Neural cell (in vitro differentiated cells): ENCODE measurements at regions not wholly inside any gene's neighbourhood (a gene's known extent, or its start where the extent isn't known, plus 50 kb on each side); places are given as distances from the start of the nearest gene placed in this dataset.

Source experiments
- H2AFZ ChIP-seq: fragments of 200-600, 300-800 bp; sonication (generic), shearing (Covaris generic); 2 replicates; pipeline ENCODE4 v1.6.0; 2014; ENCODE audit warnings: low read depth, mild to moderate bottlenecking, antibody characterized with exemption, low read length, moderate library complexity
- H3F3A ChIP-seq: fragments of 200-600 bp; shearing (Covaris generic); 2 replicates; pipeline ENCODE4 v1.6.1; 2016; ENCODE audit warnings: mild to moderate bottlenecking, moderate library complexity, mixed read lengths, antibody characterized with exemption, low read length; ENCODE audit not compliant: insufficient read depth, poor library complexity, severe bottlenecking
- H3K27ac ChIP-seq: fragments of 200-600, 300-800 bp; sonication (generic), shearing (Covaris generic); 2 replicates; pipeline ENCODE4 v1.5.1; 2014; ENCODE audit warnings: mild to moderate bottlenecking, low read length, moderate library complexity
- H3K27me3 ChIP-seq: fragments of 300-800, 200-600 bp; sonication (generic), shearing (Covaris generic); 2 replicates; pipeline ENCODE4 v1.6.0; 2014; ENCODE audit warnings: mild to moderate bottlenecking, low read depth, low read length, moderate library complexity; ENCODE audit not compliant: insufficient read depth
- H3K36me3 ChIP-seq: fragments of 300-800, 200-600 bp; sonication (generic), shearing (Covaris generic); 2 replicates; pipeline ENCODE4 v1.5.1; 2014; ENCODE audit warnings: mild to moderate bottlenecking, antibody characterized with exemption, low read length, moderate library complexity; ENCODE audit not compliant: insufficient read depth
- H3K4me2 ChIP-seq: fragments of 300-800, 200-600 bp; sonication (generic), shearing (Covaris generic); 2 replicates; pipeline ENCODE4 v1.6.0; 2014; ENCODE audit warnings: mild to moderate bottlenecking, low read length
- H3K4me3 ChIP-seq: fragments of 300-800, 200-600 bp; sonication (generic), shearing (Covaris generic); 2 replicates; pipeline ENCODE4 v1.5.1; 2014; ENCODE audit warnings: mild to moderate bottlenecking, low read length, moderate library complexity
- H3K79me2 ChIP-seq: fragments of 200-600 bp; shearing (Covaris generic); replicated peaks from 2 replicates; pipeline ENCODE4 v1.6.0; 2014; ENCODE audit warnings: mild to moderate bottlenecking, low read length, moderate library complexity; ENCODE audit not compliant: insufficient read depth
- H3K9ac ChIP-seq: fragments of 300-800, 200-600 bp; sonication (generic), shearing (Covaris generic); 2 replicates; pipeline ENCODE4 v1.6.1; 2016; ENCODE audit warnings: mild to moderate bottlenecking, low read length, mixed read lengths
- H3K9me2 ChIP-seq: fragments of 200-600 bp; shearing (Covaris generic); 2 replicates; pipeline ENCODE4 v1.6.1; 2016; ENCODE audit warnings: mild to moderate bottlenecking, low read length, mixed read lengths; ENCODE audit not compliant: insufficient read depth
- H3K9me3 ChIP-seq: fragments of 200-600, 300-800 bp; sonication (generic), shearing (Covaris generic); 2 replicates; pipeline ENCODE4 v1.6.1; 2016; ENCODE audit warnings: mild to moderate bottlenecking, mixed run types, low read length, moderate library complexity, mixed read lengths
- H4K20me1 ChIP-seq: fragments of 200-600 bp; shearing (Covaris generic); 2 replicates; pipeline ENCODE4 v1.6.1; 2016; ENCODE audit warnings: mild to moderate bottlenecking, mixed run types; ENCODE audit not compliant: insufficient read depth
- CTCF ChIP-seq: fragments of 450-650 bp; IDR thresholded peaks from 2 replicates; pipeline ENCODE4 v1.5.1; 2014; ENCODE audit warnings: antibody characterized with exemption, mild to moderate bottlenecking, moderate library complexity; ENCODE audit not compliant: poor library complexity, severe bottlenecking
- EP300 ChIP-seq: fragments of 450-650 bp; conservative IDR thresholded peaks from 2 replicates; pipeline ENCODE4 v1.6.1; 2014; ENCODE audit warnings: antibody characterized with exemption, mild to moderate bottlenecking, moderate library complexity; ENCODE audit not compliant: poor library complexity, severe bottlenecking
- EZH2 ChIP-seq: fragments of 200-600, 300-800 bp; shearing (Covaris generic), sonication (generic); IDR thresholded peaks from 2 replicates; pipeline ENCODE4 v1.6.1; 2014; ENCODE audit warnings: antibody characterized with exemption, low read length, borderline replicate concordance, mild to moderate bottlenecking; ENCODE audit not compliant: insufficient read depth, poor library complexity, severe bottlenecking
- MXI1 ChIP-seq: fragments of 450-650 bp; conservative IDR thresholded peaks from 2 replicates; pipeline ENCODE4 v1.6.1; 2014; ENCODE audit warnings: antibody characterized with exemption, mild to moderate bottlenecking; ENCODE audit not compliant: poor library complexity, severe bottlenecking
- POLR2AphosphoS5 ChIP-seq: IDR thresholded peaks from 2 replicates; pipeline ENCODE4 v1.6.1; 2012
- RAD21 ChIP-seq: fragments of 450-650 bp; conservative IDR thresholded peaks from 2 replicates; pipeline ENCODE4 v1.6.1; 2014; ENCODE audit warnings: antibody characterized with exemption, mild to moderate bottlenecking, moderate library complexity
- REST ChIP-seq: IDR thresholded peaks from 2 replicates; pipeline ENCODE4 v1.6.1; 2012; ENCODE audit warnings: borderline replicate concordance
- SMC3 ChIP-seq: fragments of 450-650 bp; conservative IDR thresholded peaks from 2 replicates; pipeline ENCODE4 v1.6.1; 2014; ENCODE audit warnings: antibody characterized with exemption, mild to moderate bottlenecking, moderate library complexity; ENCODE audit not compliant: poor library complexity
- TAF1 ChIP-seq: IDR thresholded peaks from 2 replicates; pipeline ENCODE4 v1.6.1; 2012; ENCODE audit warnings: low read depth

- no peaks in the 10 kb centered on the region for H3K27me3 ChIP-seq
- H3K9me2 ChIP-seq = no peaks in the 10 kb centered on the region
- H3K9me3 ChIP-seq = no peaks in the 10 kb centered on the region
- H4K20me1 ChIP-seq = no peaks in the 10 kb centered on the region
- no peak overlapping the region for H2AFZ ChIP-seq
- TF ChIP-seq MXI1 (no peak), REST (no peak), RAD21 (no peak), TAF1 (no peak), EZH2 (no peak), SMC3 (no peak), POLR2AphosphoS5 (no peak), EP300 (no peak), CTCF (no peak)
- no peak overlapping the region for H3K9ac ChIP-seq
- no peaks in the 10 kb centered on the region for H3K36me3 ChIP-seq
- H3F3A ChIP-seq = no peaks in the 10 kb centered on the region
- H3K27ac ChIP-seq = no peak overlapping the region
- H3K4me3 ChIP-seq = no peak overlapping the region
- no peak overlapping the region for H3K4me2 ChIP-seq
- no peaks in the 10 kb centered on the region for H3K79me2 ChIP-seq
Observed at GRCh38 chr1:194013561-194013960, 827.1 kb upstream of the B3GALT2 start.

GRCh38 chr1:194004146-194004545, 817.7 kb upstream of the B3GALT2 start:
- H3K27ac ChIP-seq = no peak overlapping the region

More at GRCh38 chr1:194004146-194004545, 817.7 kb upstream of the B3GALT2 start:
- no peaks in the 10 kb centered on the region for H3F3A ChIP-seq
- H4K20me1 ChIP-seq = no peaks in the 10 kb centered on the region
- no peaks in the 10 kb centered on the region for H3K9me3 ChIP-seq
- no peaks in the 10 kb centered on the region for H3K27me3 ChIP-seq
- H3K9me2 ChIP-seq = no peaks in the 10 kb centered on the region
- TF ChIP-seq MXI1 (no peak), RAD21 (no peak), CTCF (no peak), REST (no peak), TAF1 (no peak)
- no peak overlapping the region for H3K4me3 ChIP-seq
- no peaks in the 10 kb centered on the region for H3K79me2 ChIP-seq
- H2AFZ ChIP-seq = no peak overlapping the region
- H3K9ac ChIP-seq = no peak overlapping the region
- H3K4me2 ChIP-seq = no peak overlapping the region
- no peaks in the 10 kb centered on the region for H3K36me3 ChIP-seq
